ENCODE measurements at regions not wholly inside any gene's neighbourhood (a gene's known extent, or its start where the extent isn't known, plus 50 kb on each side); places are given as distances from the start of the nearest gene placed in this dataset.
"Not testable (repeated sequence)": the region's sequence is repeated elsewhere in the genome, so short reads cannot be mapped to it uniquely, and the experiment has no call there.

- no peak for ATAC-seq
- intact Hi-C loops (cut with micrococcal nuclease), result no loop called here
- no peak for DNase-seq
Measured at GRCh38 chr15:30824518-30825195, 79.1 kb upstream of the FAN1 start.

- DNase-seq, result no peak
- intact Hi-C loops (cut with micrococcal nuclease), result no loop called here
- ATAC-seq, result no peak
Measured at GRCh38 chr15:30827625-30828303, 76.0 kb upstream of the FAN1 start.

- intact Hi-C loops (cut with micrococcal nuclease); DNase-seq: not testable (repeated sequence)
- ATAC-seq, result peak; percentile 74
Measured at GRCh38 chr15:30828304-30828639, 75.4 kb upstream of the FAN1 start.

GRCh38 chr15:30830961-30831360 is 72.8 kb upstream of the FAN1 start:
- no peak for DNase-seq
- ATAC-seq, result no peak
- intact Hi-C loops (cut with micrococcal nuclease), result no loop called here

GRCh38 chr15:30833379-30833778 is 70.3 kb upstream of the FAN1 start:
- intact Hi-C loops (cut with micrococcal nuclease); DNase-seq; ATAC-seq: not testable (repeated sequence)

- intact Hi-C loops (cut with micrococcal nuclease); ATAC-seq; DNase-seq: not testable (repeated sequence)
Measured at GRCh38 chr15:30841639-30842038, 62.1 kb upstream of the FAN1 start.

GRCh38 chr15:30842798-30843472 is 60.8 kb upstream of the FAN1 start:
- intact Hi-C loops (cut with micrococcal nuclease); DNase-seq; ATAC-seq: not testable (repeated sequence)

- intact Hi-C loops (cut with micrococcal nuclease); ATAC-seq; DNase-seq: not testable (repeated sequence)
Measured at GRCh38 chr15:30845536-30845935, 58.2 kb upstream of the FAN1 start.
